GM19035 (cell line): ENCODE measurements at regions not wholly inside any gene's neighbourhood (a gene's known extent, or its start where the extent isn't known, plus 50 kb on each side); places are given as distances from the start of the nearest gene placed in this dataset.
"Not testable (repeated sequence)": the region's sequence is repeated elsewhere in the genome, so short reads cannot be mapped to it uniquely, and the experiment has no call there.

Experiments used
- ATAC-seq: cut with Tn5 transposase; IDR thresholded peaks from one replicate; pipeline ENCODE4 v1.9.1; 2021; ENCODE audit not compliant: unreplicated experiment

- ATAC-seq = no peak
Observed at GRCh38 chr4:123209436-123209835, 187.2 kb upstream of the SPRY1 start.

GRCh38 chr4:123215536-123215935, 181.1 kb upstream of the SPRY1 start:
- no peak for ATAC-seq

- ATAC-seq = no peak
Observed at GRCh38 chr4:123216543-123216942, 180.1 kb upstream of the SPRY1 start.

GRCh38 chr4:123216946-123217345, 179.6 kb upstream of the SPRY1 start:
- no peak for ATAC-seq

DNA sequence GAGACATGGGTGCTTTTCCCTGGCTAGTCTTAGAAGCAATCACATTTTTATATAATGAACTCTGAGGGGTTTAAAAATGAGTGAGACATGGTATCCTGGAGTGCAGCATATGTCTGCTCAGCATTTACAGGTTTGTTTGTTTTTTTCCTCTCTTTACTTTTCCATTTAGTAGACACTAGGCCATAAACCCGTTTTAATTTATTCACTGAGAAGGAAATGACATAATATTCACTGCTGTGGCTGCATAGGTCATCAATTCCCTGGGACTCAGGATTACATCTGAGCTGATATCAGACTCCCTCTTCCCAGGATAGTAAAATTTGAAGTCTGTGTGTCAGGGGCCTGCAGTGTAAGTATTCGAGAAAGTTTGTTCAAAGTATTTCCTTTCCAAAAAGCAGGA, 178.9 kb upstream of the SPRY1 start:
- no peak for ATAC-seq

DNA sequence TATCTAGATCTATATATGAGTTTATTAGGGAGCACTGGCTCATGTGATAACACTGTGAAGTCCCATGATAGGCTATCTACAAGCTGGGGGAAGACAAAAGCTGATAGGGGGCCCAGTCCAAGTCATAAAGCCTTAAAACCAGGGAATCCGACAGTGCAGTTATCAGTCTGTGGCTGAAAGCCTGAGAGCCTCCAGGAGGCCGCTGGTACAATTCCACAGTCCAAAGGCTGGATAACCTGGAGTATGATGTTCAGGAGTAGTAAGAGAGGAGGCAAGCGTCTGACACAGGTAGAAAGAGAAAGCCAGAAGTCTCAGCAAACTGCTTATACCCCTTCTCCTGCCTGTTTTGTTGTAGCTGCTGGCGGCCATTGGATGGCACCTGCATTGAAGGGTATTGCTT, 177.6 kb upstream of the SPRY1 start:
- ATAC-seq = no peak

GRCh38 chr4:123229286-123229685, 167.3 kb upstream of the SPRY1 start:
- no peak for ATAC-seq

DNA sequence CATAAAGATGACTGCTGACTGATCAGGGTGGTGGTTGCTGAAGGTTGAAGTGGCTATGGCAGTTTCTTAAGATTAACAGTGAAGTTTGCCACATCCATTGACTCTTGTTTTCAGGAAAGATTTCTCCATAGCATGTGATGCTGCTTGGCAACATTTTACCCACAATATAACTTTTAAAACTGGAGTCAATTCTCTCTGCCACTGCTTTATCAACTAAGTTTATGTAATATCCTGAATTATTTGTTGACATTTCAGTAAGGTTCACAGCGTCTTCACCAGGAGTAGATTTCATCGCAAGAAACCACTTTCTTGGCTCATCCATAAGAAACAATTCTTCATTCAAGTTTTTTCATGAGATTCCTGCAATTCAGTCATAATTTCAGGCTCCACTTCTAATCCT, 166.5 kb upstream of the SPRY1 start:
- no peak for ATAC-seq

GRCh38 chr4:123232439-123232838, 164.2 kb upstream of the SPRY1 start:
- ATAC-seq = no peak

DNA sequence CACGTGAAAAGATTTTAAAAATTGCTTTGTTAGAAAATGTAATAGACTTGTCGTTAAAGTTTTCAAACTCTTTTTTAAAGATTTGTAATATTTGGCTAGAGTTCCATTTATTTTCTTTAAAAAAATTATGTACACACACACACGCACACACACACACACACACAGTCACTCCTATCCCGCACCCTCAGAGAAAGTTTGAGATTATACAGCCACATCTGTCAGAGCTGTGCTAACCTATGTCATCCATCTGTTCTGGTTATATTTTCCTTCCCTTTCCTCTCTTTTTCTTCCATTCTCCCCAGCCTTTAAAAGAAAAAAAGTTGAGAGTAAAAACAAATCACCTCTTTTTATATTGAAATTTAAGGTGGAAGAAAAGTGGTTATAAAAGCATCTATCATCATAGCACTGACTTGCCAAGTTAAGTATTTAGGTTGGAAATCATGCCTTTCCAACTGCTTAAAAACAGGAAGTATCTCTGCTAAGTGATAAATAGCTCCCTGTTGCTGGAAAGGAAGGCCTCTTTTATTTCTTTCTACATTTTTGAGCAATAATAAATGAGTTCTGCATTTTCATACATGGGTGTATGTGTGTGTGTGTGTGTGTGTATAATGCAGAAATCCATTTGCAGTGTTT, 163.3 kb upstream of the SPRY1 start:
- ATAC-seq = no peak

DNA sequence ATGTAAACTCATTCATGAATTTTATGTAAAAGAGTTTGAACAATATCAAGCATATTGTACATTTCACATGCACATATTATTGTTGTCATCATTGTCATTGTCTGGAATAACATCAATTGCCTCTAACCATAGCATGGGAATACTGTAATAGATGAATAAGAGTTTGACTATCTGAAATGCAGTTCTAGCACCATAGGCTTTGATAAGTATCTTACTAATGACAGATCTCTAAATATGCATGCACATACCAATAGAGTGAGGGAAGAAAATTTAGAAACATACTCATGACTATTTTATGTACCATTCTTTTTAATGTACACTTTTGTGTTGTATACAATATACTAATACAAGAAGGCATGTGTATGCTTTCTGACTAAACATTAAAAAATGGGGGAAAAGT, 161.6 kb upstream of the SPRY1 start:
- no peak for ATAC-seq

- no peak for ATAC-seq
Observed at GRCh38 chr4:123235431-123235830, 161.2 kb upstream of the SPRY1 start.

DNA sequence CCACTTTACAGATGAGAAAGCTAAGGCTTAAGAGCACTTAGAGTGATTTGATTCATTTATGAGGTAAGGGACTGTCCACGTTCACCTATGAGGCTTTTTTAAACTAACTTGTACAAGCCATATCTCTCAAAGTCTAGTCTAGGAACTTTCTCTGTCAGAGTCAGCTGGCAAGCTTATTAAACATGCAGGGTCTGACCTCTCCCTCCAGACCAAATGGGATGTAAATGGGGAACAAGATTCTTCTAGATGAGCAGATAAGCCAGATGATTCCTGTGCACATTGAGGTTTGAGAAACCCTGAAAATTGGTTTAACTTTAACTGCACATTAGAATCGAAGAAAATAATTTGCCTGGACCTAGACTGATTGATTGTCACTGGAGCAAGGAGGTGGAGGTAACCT, 160.0 kb upstream of the SPRY1 start:
- ATAC-seq = no peak

- not testable (repeated sequence) for ATAC-seq
Observed at GRCh38 chr4:123240286-123240685, 156.3 kb upstream of the SPRY1 start.

DNA sequence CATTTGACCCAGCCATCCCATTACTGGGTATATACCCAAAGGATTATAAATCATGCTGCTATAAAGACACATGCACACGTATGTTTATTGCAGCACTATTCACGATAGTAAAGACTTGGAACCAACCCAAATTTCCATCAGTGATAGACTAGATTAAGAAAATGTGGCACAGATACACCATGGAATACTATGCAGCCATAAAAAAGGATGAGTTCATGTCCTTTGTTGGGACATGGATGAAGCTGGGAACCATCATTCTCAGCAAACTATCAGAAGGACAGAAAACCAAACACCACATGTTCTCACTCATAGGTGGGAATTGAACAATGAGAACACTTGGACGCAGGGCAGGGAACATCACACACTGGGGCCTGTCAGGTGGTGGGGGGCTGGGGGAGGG, 153.4 kb upstream of the SPRY1 start:
- ATAC-seq = not testable (repeated sequence)

- ATAC-seq = no peak
Observed at GRCh38 chr4:123244137-123244536, 152.5 kb upstream of the SPRY1 start.

DNA sequence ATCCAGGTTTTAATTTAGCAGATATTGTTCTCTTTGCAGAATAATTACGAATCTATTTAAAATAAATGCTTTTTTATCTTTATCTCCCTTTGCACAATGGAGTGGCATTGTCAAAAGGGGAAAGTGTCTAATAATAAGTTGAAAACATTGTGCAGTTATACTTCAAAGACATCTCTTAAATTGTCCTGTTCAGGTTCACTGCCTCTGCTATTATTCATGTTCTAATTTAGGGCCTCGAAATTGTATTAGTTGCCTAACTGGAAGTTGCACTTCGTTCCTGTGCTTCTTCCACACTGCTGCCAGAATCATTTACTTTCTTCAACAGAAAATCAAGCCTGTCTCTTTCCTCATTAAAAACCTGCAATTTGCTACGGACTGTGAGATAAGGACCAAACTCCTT, 150.5 kb upstream of the SPRY1 start:
- no peak for ATAC-seq

DNA sequence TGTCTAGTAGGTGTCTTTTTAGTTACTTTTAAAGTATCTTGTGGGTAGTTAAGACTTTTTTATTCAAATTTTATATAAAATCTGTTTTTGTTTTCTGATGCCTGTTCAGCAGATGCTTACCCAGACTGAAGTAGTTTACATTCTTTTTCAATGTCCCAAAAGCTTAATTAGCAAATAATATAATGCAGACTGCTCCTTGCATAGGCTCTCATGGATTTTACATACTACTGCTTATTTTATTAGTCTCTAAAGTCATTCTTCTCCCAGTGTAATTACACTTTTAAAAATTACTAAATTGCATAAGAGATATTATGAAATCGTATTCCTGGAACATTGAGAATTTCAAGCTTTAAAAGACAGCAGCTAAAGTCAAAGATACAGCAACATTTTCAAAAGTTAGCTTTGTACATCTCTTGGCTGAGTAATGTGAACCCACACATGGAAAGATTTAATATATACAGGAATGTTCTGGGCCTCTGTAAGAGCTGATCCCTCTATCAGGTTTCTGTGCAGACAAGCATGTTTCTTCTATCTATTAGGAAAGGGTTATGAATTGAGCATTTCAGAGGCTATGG, 148.4 kb upstream of the SPRY1 start:
- ATAC-seq = no peak

GRCh38 chr4:123249821-123250220, 146.8 kb upstream of the SPRY1 start:
- ATAC-seq = no peak

- ATAC-seq = no peak
Observed at GRCh38 chr4:123250843-123251242, 145.8 kb upstream of the SPRY1 start.

DNA sequence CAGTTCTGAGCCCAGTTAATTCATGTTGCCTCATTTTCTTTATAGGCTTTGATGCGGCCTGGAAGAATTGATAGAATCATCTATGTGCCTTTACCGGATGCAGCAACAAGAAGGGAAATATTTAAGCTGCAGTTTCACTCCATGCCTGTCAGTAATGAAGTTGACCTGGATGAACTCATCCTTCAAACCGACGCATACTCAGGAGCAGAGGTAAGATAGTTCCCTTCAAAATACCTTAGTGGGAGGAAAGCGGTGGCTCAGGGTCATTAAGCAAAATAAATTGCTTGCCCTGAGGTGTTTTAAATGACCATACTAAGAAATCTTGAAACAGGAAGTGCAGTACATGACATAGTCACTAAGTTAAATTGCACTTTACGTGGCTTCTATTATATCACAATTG, 140.6 kb upstream of the SPRY1 start:
- ATAC-seq = no peak

- no peak for ATAC-seq
Observed at GRCh38 chr4:123256901-123257300, 139.7 kb upstream of the SPRY1 start.

DNA sequence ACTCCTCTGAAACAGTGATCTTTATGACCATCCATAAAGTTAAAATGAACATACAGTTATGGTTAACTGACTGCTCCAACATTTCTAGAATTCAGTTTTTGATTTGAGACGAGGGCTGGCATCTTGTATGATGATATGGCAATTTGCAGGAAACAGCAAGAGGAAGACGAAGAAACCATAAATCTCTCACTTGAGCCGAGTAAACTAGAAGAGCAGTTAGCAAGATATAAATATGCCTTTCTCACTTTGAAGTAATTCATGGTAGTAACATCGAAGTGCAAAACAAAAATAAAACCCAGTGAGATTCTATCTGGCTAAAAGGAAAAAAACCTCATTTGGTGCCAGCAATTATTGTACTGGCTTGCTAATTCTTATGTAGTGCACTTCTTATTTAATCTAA, 139.0 kb upstream of the SPRY1 start:
- no peak for ATAC-seq
